AG09319 (cell line): ENCODE measurements at regions not wholly inside any gene's neighbourhood (a gene's known extent, or its start where the extent isn't known, plus 50 kb on each side); places are given as distances from the start of the nearest gene placed in this dataset.

Source experiments
- DNase-seq: peaks from one replicate; pipeline ENCODE4 v3.0.0-alpha.2; 2010; ENCODE audit warnings: low read depth; ENCODE audit errors: extremely low read depth
- TF ChIP-seq, protein P1 (sequence below): IDR thresholded peaks from 2 replicates; pipeline ENCODE4 v1.5.1; 2011; ENCODE audit warnings: low read depth, mild to moderate bottlenecking, inconsistent platforms, low read length, moderate library complexity

DNA sequence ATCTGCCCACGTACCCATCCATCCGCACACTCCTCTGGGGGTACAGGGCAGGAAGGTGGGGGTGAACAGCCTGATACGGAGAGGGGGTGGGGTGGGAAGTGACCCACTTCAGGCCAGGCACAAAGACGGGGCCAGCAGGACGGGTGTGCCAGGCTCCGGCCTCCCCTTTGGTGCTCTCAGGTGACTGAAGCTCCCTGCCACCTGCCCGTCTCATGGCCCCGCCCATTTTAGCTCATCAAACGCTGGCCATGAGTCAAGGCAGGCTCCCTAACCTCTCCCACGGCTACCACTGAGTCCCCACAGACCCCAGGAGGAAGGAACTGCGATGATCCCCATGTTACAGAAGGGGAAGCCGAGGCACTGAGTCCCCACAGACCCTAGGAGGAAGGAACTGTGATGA, 109.6 kb downstream of the CRYAA start:
- TF ChIP-seq, protein P1, sequence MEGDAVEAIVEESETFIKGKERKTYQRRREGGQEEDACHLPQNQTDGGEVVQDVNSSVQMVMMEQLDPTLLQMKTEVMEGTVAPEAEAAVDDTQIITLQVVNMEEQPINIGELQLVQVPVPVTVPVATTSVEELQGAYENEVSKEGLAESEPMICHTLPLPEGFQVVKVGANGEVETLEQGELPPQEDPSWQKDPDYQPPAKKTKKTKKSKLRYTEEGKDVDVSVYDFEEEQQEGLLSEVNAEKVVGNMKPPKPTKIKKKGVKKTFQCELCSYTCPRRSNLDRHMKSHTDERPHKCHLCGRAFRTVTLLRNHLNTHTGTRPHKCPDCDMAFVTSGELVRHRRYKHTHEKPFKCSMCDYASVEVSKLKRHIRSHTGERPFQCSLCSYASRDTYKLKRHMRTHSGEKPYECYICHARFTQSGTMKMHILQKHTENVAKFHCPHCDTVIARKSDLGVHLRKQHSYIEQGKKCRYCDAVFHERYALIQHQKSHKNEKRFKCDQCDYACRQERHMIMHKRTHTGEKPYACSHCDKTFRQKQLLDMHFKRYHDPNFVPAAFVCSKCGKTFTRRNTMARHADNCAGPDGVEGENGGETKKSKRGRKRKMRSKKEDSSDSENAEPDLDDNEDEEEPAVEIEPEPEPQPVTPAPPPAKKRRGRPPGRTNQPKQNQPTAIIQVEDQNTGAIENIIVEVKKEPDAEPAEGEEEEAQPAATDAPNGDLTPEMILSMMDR, result no peak
- DNase-seq, result no peak

DNA sequence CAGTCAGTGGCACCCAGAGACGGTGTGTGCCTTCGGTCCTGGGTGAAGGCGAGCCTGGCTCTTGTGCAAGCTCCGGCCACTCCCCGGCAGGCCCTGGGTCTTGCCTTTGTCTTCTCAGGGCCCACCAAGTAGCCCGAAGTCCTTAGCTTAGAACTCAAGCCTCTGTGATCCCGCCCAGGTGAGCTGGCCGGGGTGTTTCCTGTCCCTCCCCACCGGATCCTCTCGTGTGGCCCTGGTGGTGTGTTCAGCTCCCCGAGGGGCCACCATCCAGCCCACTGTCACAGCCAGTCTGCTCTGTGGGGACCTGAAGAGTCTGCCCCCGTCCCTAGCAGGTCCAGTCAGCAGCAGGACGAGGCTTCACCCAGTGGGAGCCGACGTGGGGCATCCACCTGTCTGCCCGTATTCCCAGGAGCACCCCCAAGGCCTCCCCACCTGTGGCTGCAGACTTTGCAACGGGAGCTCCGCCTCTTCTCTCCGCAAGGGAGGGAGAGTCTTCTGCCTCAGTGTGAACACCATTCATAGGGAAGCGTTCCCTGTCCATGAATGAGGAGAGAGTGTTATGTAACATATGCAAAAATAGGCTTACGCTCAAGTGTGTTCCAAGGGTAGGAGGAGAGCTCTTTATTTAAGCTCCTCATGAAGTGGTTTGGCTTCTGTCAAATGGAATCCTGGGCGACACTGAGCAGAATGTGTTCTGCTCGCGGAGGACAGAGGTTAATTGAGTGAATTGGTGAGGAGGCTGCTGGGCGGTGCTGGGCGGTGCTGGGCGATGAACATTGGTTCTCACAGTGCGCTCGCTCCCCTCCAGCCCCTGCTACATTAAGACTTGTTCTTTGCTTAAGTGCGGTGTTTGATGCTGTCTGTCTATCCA, 108.9 kb downstream of the CRYAA start:
- DNase-seq, result no peak
- TF ChIP-seq, protein P1, result no peak

DNA sequence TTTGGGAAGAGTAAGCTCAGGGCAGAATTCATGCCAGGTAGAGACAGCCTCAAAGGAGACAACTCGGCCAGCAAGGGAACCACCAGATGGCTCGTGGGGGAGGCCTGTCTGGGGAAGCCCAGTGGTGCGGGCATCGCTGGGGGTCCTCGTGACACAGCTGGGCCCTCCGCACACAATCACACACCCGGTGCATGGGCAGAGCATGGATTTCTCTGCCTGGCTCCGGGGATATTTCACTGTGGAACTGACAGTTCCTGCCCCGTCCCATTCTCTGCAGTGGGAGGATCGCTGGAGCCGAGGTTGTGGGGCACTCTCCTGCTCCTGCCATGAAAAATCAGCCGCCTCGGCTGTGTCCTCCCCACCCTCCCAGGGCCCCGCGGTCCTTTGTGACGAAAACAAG, 108.0 kb downstream of the CRYAA start:
- DNase-seq, result no peak
- TF ChIP-seq, protein P1, result no peak

- TF ChIP-seq, protein P1, result no peak
- DNase-seq, result no peak
Measured at GRCh38 chr21:43275421-43276211, 106.8 kb downstream of the CRYAA start.

GRCh38 chr21:43274946-43275310, 106.1 kb downstream of the CRYAA start:
- no peak for DNase-seq
- TF ChIP-seq, protein P1, result no peak

GRCh38 chr21:43274022-43274945, 105.5 kb downstream of the CRYAA start:
- no peak for DNase-seq
- TF ChIP-seq, protein P1, result no peak
